Natural killer cell (primary cell): ENCODE measurements at regions not wholly inside any gene's neighbourhood (a gene's known extent, or its start where the extent isn't known, plus 50 kb on each side); places are given as distances from the start of the nearest gene placed in this dataset.

Source experiments
- ATAC-seq, 3 donors: fragments of 150-1000 bp in 2 of 3; fragments of 200-7000 bp in 1 of 3; cut with Tn5 transposase; 1 replicate in 1 of 3; 2 replicates in 2 of 3; pipeline ENCODE4 v1.10.0; 2021; ENCODE audit warnings: mild to moderate bottlenecking in 2 of 3, moderate library complexity in 2 of 3
- DNase-seq, 2 donors: peaks; one replicate each; pipeline versions ENCODE4 v3.0.0 to v3.0.0-alpha.2; 2013 to 2021; ENCODE audit warnings: mixed read lengths in 1 of 2
- H3K27ac ChIP-seq: one replicate; pipeline ENCODE4 v1.5.1; 2013; ENCODE audit warnings: mild to moderate bottlenecking, low read length
- H3K27me3 ChIP-seq: one replicate; pipeline ENCODE4 v1.6.1; 2013; ENCODE audit warnings: low read length; ENCODE audit not compliant: control insufficient read depth, insufficient read depth
- H3K36me3 ChIP-seq: one replicate; pipeline ENCODE4 v1.6.1; 2013; ENCODE audit warnings: low read length; ENCODE audit not compliant: control insufficient read depth, insufficient read depth
- H3K4me1 ChIP-seq: one replicate; pipeline ENCODE4 v1.6.1; 2013; ENCODE audit warnings: low read length; ENCODE audit not compliant: control insufficient read depth, insufficient read depth
- H3K4me3 ChIP-seq: one replicate; pipeline ENCODE4 v1.5.1; 2013; ENCODE audit warnings: low read length
- H3K9me3 ChIP-seq: one replicate; pipeline ENCODE4 v1.6.1; 2013; ENCODE audit warnings: low read length; ENCODE audit not compliant: control insufficient read depth, insufficient read depth
- H3K27ac Mint-ChIP-seq, 2 donors: one replicate each; pipeline ENCODE4 v1.8.0; 2022; ENCODE audit warnings: mild to moderate bottlenecking in 2 of 2, mixed read lengths in 2 of 2, moderate library complexity in 1 of 2
- H3K27me3 Mint-ChIP-seq, 2 donors: one replicate each; pipeline ENCODE4 v1.8.0; 2022; ENCODE audit warnings: low read depth in 2 of 2, mixed read lengths in 2 of 2
- H3K36me3 Mint-ChIP-seq: one replicate; pipeline ENCODE4 v1.8.0; 2022; ENCODE audit warnings: mixed read lengths
- H3K4me1 Mint-ChIP-seq, 2 donors: one replicate each; pipeline ENCODE4 v1.8.0; 2022; ENCODE audit warnings: mixed read lengths in 2 of 2
- H3K4me3 Mint-ChIP-seq: one replicate; pipeline ENCODE4 v1.8.0; 2022; ENCODE audit warnings: mild to moderate bottlenecking, moderate library complexity, mixed read lengths
- H3K9me3 Mint-ChIP-seq, 2 donors: one replicate each; pipeline ENCODE4 v1.8.0; 2022; ENCODE audit warnings: mixed read lengths in 2 of 2
- WGBS: methylation state at CpG from one replicate; pipeline ENCODE4 v1.1.7; 2013; ENCODE audit warnings: missing lambda C conversion rate; ENCODE audit not compliant: insufficient coverage; 5-methylcytosine and 5-hydroxymethylcytosine counted together
- intact Hi-C: fragments of 100-400 bp; cut with micrococcal nuclease; formaldehyde crosslinking; loops from one replicate; pipeline ENCODE4 v1.14.2; 2022
- TF ChIP-seq, protein P1 (sequence below): fragments of 200-600 bp; IDR thresholded peaks from one replicate; pipeline ENCODE4 v1.8.0; 2022; ENCODE audit warnings: antibody characterized with exemption

DNA sequence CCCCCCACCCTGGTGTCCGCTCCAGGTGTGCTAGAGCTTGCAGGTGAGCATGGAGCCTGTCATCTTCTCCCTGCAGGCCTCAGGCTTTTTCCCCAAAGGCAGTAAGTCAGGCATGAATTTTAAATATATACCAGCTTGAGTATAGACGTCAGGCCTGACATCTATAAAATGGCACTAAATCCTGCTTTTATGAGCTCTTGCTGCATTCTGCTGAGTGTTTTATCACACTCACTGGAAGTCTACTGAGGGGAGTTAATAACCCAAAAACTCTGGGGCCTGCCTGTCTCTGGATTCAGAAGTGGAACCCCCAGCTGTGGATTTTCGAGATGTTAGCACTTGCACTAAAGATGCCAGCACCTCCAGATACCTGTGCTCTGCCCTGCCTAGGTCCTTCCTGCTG lies 133.4 kb upstream of the TOP1 start:
- H3K27ac Mint-ChIP-seq = no peak overlapping the region
- intact Hi-C loops = no loop called here
- ATAC-seq = no peak

DNA sequence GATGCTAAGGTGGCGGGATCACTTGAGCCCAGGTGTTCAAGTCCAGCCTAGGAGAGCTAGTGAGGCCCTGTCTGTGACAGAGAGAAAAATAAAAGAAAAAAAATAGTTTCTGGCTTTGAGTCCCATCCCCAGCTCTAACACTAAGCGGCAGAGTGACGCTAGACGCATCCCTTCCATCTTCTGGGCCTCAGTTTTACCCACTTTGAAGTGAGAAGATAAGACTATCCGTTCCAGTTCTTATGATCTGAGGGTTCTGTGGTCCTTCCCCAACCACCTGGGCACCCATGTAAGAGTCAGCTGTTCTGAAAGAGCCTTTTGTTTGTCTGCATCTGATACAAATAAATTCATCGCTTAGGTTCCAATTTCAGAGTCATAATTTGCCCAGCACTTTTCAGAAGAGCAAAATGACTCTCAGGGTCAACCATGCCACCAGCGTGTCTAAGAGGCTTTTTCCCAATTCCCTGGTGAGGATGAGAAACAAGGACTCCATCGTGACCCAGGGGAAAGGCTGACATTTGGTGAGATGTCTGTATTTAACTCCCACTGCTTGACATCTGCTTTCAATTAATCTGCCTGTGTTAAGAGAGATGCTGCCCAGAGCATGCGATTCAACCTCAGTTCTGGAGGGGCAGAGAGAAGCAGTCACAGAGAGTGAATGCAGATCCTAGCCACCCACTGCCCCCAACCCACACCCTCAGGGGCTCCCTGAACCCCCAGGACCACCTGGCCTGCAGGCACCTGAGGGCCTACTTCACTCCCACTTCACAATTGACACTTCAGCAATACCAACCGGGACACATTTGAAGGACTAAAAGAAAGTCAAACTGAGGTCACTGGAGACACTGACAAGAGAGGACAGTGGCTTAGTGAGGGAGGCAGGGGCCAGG lies 131.6 kb upstream of the TOP1 start:
- Histone ChIP-seq H3K27me3 (no peaks in the 10 kb centered on the region), H3K9me3 (no peaks in the 10 kb centered on the region), H3K4me3 (no peak overlapping the region), H3K4me1 (peaks cover 11% of the 10 kb centered on the region), H3K36me3 (no peaks in the 10 kb centered on the region), H3K27ac (no peak overlapping the region)
- H3K27me3 Mint-ChIP-seq = peaks cover 0 to 3% of the 10 kb centered on the region in 2 donors
- WGBS = 80% methylated on average over 10 of the region's 10 CpGs
- H3K4me3 Mint-ChIP-seq = no peak overlapping the region
- DNase-seq (no peak), ATAC-seq (no peak)
- H3K4me1 Mint-ChIP-seq = peaks cover 20 to 21% of the 10 kb centered on the region in 2 donors
- intact Hi-C loops = no loop called here
- H3K27ac Mint-ChIP-seq = no peak overlapping the region
- TF ChIP-seq, protein P1, sequence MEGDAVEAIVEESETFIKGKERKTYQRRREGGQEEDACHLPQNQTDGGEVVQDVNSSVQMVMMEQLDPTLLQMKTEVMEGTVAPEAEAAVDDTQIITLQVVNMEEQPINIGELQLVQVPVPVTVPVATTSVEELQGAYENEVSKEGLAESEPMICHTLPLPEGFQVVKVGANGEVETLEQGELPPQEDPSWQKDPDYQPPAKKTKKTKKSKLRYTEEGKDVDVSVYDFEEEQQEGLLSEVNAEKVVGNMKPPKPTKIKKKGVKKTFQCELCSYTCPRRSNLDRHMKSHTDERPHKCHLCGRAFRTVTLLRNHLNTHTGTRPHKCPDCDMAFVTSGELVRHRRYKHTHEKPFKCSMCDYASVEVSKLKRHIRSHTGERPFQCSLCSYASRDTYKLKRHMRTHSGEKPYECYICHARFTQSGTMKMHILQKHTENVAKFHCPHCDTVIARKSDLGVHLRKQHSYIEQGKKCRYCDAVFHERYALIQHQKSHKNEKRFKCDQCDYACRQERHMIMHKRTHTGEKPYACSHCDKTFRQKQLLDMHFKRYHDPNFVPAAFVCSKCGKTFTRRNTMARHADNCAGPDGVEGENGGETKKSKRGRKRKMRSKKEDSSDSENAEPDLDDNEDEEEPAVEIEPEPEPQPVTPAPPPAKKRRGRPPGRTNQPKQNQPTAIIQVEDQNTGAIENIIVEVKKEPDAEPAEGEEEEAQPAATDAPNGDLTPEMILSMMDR = no peak
- H3K36me3 Mint-ChIP-seq = no peaks in the 10 kb centered on the region
- H3K9me3 Mint-ChIP-seq = no peaks in the 10 kb centered on the region

More for the DNA sequence above, 133.4 kb upstream of the TOP1 start:
- Histone ChIP-seq H3K36me3 (no peaks in the 10 kb centered on the region), H3K9me3 (no peaks in the 10 kb centered on the region), H3K4me3 (no peak overlapping the region), H3K27ac (no peak overlapping the region), H3K4me1 (peaks cover 11% of the 10 kb centered on the region), H3K27me3 (no peaks in the 10 kb centered on the region)
- TF ChIP-seq, protein P1 = no peak
- no peak overlapping the region for H3K4me3 Mint-ChIP-seq
- peaks cover 0 to 3% of the 10 kb centered on the region in 2 donors for H3K27me3 Mint-ChIP-seq
- no peak for DNase-seq
- H3K4me1 Mint-ChIP-seq = peaks cover 15 to 25% of the 10 kb centered on the region in 2 donors
- no peaks in the 10 kb centered on the region for H3K36me3 Mint-ChIP-seq
- 94% methylated on average over 2 of the region's 3 CpGs for WGBS
- no peaks in the 10 kb centered on the region for H3K9me3 Mint-ChIP-seq

DNA sequence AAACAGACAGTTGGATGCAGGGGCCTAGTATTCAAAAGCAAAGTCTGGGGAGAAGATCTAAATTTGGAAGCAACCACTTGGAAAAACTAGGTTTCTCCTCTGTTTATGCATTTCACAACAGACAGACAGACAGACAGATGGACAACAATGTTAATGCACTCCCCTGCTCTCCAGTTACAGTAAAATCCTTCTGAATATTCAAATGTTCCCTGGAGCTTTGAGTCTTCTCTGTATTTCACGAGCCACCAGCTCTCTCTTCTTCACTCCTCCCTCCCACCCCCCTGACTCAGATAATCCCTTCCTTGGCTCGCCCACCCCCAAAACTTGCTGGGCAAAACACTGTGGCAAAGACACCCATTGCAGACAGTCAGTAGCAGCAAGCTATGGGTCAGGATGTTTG lies 129.3 kb upstream of the TOP1 start:
- DNase-seq (no peak), ATAC-seq (no peak)
- no peaks in the 10 kb centered on the region for H3K27me3 ChIP-seq
- no peak overlapping the region for H3K27ac Mint-ChIP-seq
- H3K27me3 Mint-ChIP-seq = peaks cover 0 to 3% of the 10 kb centered on the region in 2 donors
- no peak overlapping the region for H3K4me3 Mint-ChIP-seq
- no peaks in the 10 kb centered on the region for H3K9me3 Mint-ChIP-seq
- H3K4me1 ChIP-seq = peaks cover 11% of the 10 kb centered on the region
- no peaks in the 10 kb centered on the region for H3K9me3 ChIP-seq
- peaks cover 14 to 15% of the 10 kb centered on the region in 2 donors for H3K4me1 Mint-ChIP-seq
- TF ChIP-seq, protein P1 = no peak
- no peak overlapping the region for H3K4me3 ChIP-seq
- no peaks in the 10 kb centered on the region for H3K36me3 ChIP-seq
- no peak overlapping the region for H3K27ac ChIP-seq
- 75% methylated on average over 2 of the region's 2 CpGs for WGBS
- intact Hi-C loops = no loop called here
- no peaks in the 10 kb centered on the region for H3K36me3 Mint-ChIP-seq
